GM12878 (cell line): ENCODE measurements at regions not wholly inside any gene's neighbourhood (a gene's known extent, or its start where the extent isn't known, plus 50 kb on each side); places are given as distances from the start of the nearest gene placed in this dataset.

Source experiments
- ATAC-seq: fragments of 200-7000 bp; cut with Tn5 transposase; 3 replicates; pipeline ENCODE4 v1.9.1; 2020; ENCODE audit warnings: mild to moderate bottlenecking, moderate library complexity
- BruUV-seq: library from RNA; stranded (reverse); fragments of 400-500 nt; replicated peaks from 2 replicates; lab custom pipeline; 2021; lab: Mats Ljungman, UMichigan
- CTCF ChIA-PET: fragments of 300-600 bp; sonication (Branson Sonifier 250); formaldehyde crosslinking; extraction: SDS; loops from one replicate; lab custom pipeline; 2021; ENCODE audit warnings: inconsistent platforms; lab: Yijun Ruan, JAX
- POLR2A ChIA-PET: fragments of 350-600 bp; formaldehyde crosslinking; extraction: SDS; loops from one replicate; lab custom pipeline; 2021; ENCODE audit warnings: inconsistent platforms; lab: Charles Lee
- RAD21 ChIA-PET: fragments of 300-600 bp; sonication (Branson Sonifier 250); formaldehyde crosslinking; loops from one replicate; lab custom pipeline; 2023; ENCODE audit warnings: antibody characterized with exemption; ENCODE audit not compliant: unreplicated experiment; lab: Charles Lee
- SMC1A ChIA-PET: fragments of 300-600 bp; sonication (Branson Sonifier 250); formaldehyde crosslinking; loops from one replicate; lab custom pipeline; 2023; ENCODE audit not compliant: unreplicated experiment, uncharacterized antibody; lab: Charles Lee
- DNase-seq: peaks from one replicate; pipeline ENCODE4 v3.0.0-alpha.2; 2011; ENCODE audit warnings: low read depth, low spot score
- FAIRE-seq: peaks from 3 replicates; lab custom pipeline; 2011; peaks lifted over from hg19 to GRCh38; lab: Jason Lieb, UNC
- H2AFZ ChIP-seq: 2 replicates; pipeline ENCODE4 v1.6.0; 2011; ENCODE audit warnings: low read depth, low read length, control low read depth; ENCODE audit not compliant: control insufficient read depth
- H3K27ac ChIP-seq: 2 replicates; pipeline ENCODE4 v1.5.1; 2011; ENCODE audit warnings: control low read depth; ENCODE audit not compliant: control insufficient read depth, insufficient read depth
- H3K27me3 ChIP-seq, 2 experiments: replicated peaks in 1 of 2; 2 replicates each; pipeline versions ENCODE4 v1.6.0 to v1.6.1; 2011; ENCODE audit warnings: low read length in 1 of 2; ENCODE audit not compliant: control insufficient read depth in 2 of 2, insufficient read depth in 2 of 2
- H3K36me3 ChIP-seq, 2 experiments: 2 replicates each; pipeline ENCODE4 v1.5.1; 2011; ENCODE audit warnings: low read length in 1 of 2; ENCODE audit not compliant: control insufficient read depth in 2 of 2, insufficient read depth in 2 of 2
- H3K4me1 ChIP-seq: 2 replicates; pipeline ENCODE4 v1.6.1; 2011; ENCODE audit warnings: mild to moderate bottlenecking, low read length, moderate library complexity, mixed read lengths; ENCODE audit not compliant: control insufficient read depth, insufficient read depth
- H3K4me2 ChIP-seq: 2 replicates; pipeline ENCODE4 v1.6.0; 2011; ENCODE audit warnings: control low read depth; ENCODE audit not compliant: control insufficient read depth, insufficient read depth
- H3K4me3 ChIP-seq: fragments of 200-600 bp; sonication (generic); 2 replicates; pipeline ENCODE4 v1.5.1; 2016
- H3K79me2 ChIP-seq: 2 replicates; pipeline ENCODE4 v1.6.0; 2011; ENCODE audit warnings: low read length; ENCODE audit not compliant: control insufficient read depth, insufficient read depth
- H3K9ac ChIP-seq: 2 replicates; pipeline ENCODE4 v1.8.0; 2011; ENCODE audit warnings: low read length, control low read depth, mixed read lengths; ENCODE audit not compliant: control insufficient read depth, insufficient read depth
- H3K9me3 ChIP-seq: replicated peaks from 3 replicates; pipeline ENCODE4 v1.5.1; 2011; ENCODE audit warnings: mild to moderate bottlenecking, low read length; ENCODE audit not compliant: control insufficient read depth, insufficient read depth
- H4K20me1 ChIP-seq: 2 replicates; pipeline ENCODE4 v1.6.0; 2011; ENCODE audit not compliant: control insufficient read depth, insufficient read depth
- BCL3 ChIP-seq: IDR thresholded peaks from 2 replicates; pipeline ENCODE4 v1.6.1; 2011; ENCODE audit warnings: borderline replicate concordance, low read depth, mild to moderate bottlenecking, moderate library complexity, low read length; ENCODE audit not compliant: insufficient read depth, poor library complexity, severe bottlenecking
- CUX1 ChIP-seq: IDR thresholded peaks from 2 replicates; pipeline ENCODE4 v1.6.1; 2012; ENCODE audit warnings: improper control_type of control experiment, low read depth, low read length; ENCODE audit not compliant: insufficient replicate concordance
- FOXM1 ChIP-seq: IDR thresholded peaks from 2 replicates; pipeline ENCODE4 v1.6.1; 2012; ENCODE audit warnings: low read depth, mild to moderate bottlenecking, inconsistent platforms, low read length, moderate library complexity
- JUND ChIP-seq: IDR thresholded peaks from 2 replicates; pipeline ENCODE4 v1.6.1; 2012; ENCODE audit warnings: low read depth, mild to moderate bottlenecking, low read length, improper control_type of control experiment, moderate library complexity
- NR2C2 ChIP-seq: IDR thresholded peaks from 2 replicates; pipeline ENCODE4 v1.6.1; 2011; ENCODE audit warnings: borderline replicate concordance, low read depth; ENCODE audit not compliant: control insufficient read depth, insufficient read length
- PKNOX1 ChIP-seq: fragments of 450-650 bp; IDR thresholded peaks from 2 replicates; pipeline ENCODE4 v1.6.1; 2016; ENCODE audit warnings: mild to moderate bottlenecking
- PML ChIP-seq: IDR thresholded peaks from 2 replicates; pipeline ENCODE4 v1.6.1; 2012; ENCODE audit warnings: low read length, inconsistent platforms
- RAD51 ChIP-seq: fragments of 450-650 bp; IDR thresholded peaks from 2 replicates; pipeline ENCODE4 v1.6.1; 2016; ENCODE audit warnings: moderate library complexity, mild to moderate bottlenecking, inconsistent platforms
- RB1 ChIP-seq: fragments of 450-650 bp; formaldehyde crosslinking; IDR thresholded peaks from 2 replicates; pipeline ENCODE4 v1.6.1; 2017; ENCODE audit warnings: mild to moderate bottlenecking, borderline replicate concordance
- SMAD1 ChIP-seq: fragments of 450-650 bp; IDR thresholded peaks from 2 replicates; pipeline ENCODE4 v1.6.1; 2018; ENCODE audit warnings: mild to moderate bottlenecking, low read depth; ENCODE audit not compliant: partially characterized antibody
- SUPT20H ChIP-seq: IDR thresholded peaks from 2 replicates; pipeline ENCODE4 v1.6.1; 2011; ENCODE audit warnings: low read depth, mild to moderate bottlenecking, low read length, moderate library complexity, borderline replicate concordance; ENCODE audit not compliant: control insufficient read depth
- TAF1 ChIP-seq: IDR thresholded peaks from 2 replicates; pipeline ENCODE4 v1.6.1; 2011; ENCODE audit warnings: mild to moderate bottlenecking, low read depth, low read length, borderline replicate concordance
- WRNIP1 ChIP-seq: IDR thresholded peaks from 2 replicates; pipeline ENCODE4 v1.6.1; 2011; ENCODE audit warnings: low read depth, low read length, improper control_type of control experiment, borderline replicate concordance
- YY1 ChIP-seq: IDR thresholded peaks from 2 replicates; pipeline ENCODE4 v1.6.1; 2011; ENCODE audit warnings: low read depth, mild to moderate bottlenecking, low read length
- ZBTB33 ChIP-seq: fragments of 450-650 bp; IDR thresholded peaks from 2 replicates; pipeline ENCODE4 v1.6.1; 2017; ENCODE audit warnings: mild to moderate bottlenecking
- ZNF274 ChIP-seq: IDR thresholded peaks from one replicate; pipeline ENCODE4 v1.8.0; 2011; ENCODE audit not compliant: insufficient read length, insufficient read depth
- WGBS: methylation state at CpG from one replicate; pipeline ENCODE4 v1.1.6; 2016; ENCODE audit warnings: low lambda C conversion rate; ENCODE audit not compliant: insufficient replicate concordance, insufficient coverage; ENCODE audit errors: missing lambda C conversion rate; 5-methylcytosine and 5-hydroxymethylcytosine counted together
- in situ Hi-C: fragments of 300-500 bp; cut with MboI; formaldehyde crosslinking; loops from 9 replicates; pipeline ENCODE4 v1.14.3; 2018; ENCODE audit warnings: mixed read lengths
- intact Hi-C: fragments of 100-400 bp; cut with micrococcal nuclease; formaldehyde crosslinking; loops from one replicate; pipeline ENCODE4 v1.14.2; 2022; ENCODE audit not compliant: unreplicated experiment

- ChIA-PET CTCF (interaction anchor here (1.1 kb wide), 1 partner anchor 72 kb away, joined by 3 read pairs; no protein-coding TSS in a partner anchor), SMC1A (interaction anchor here (1.1 kb wide), 1 partner anchor 11 kb away, joined by 3 read pairs; no protein-coding TSS in a partner anchor), POLR2A (no interaction called here), RAD21 (no interaction called here)
- ATAC-seq (no peak), FAIRE-seq (no peak), DNase-seq (no peak)
- no peak overlapping the region for H3K4me3 ChIP-seq
- no TSS peak for BruUV-seq
- H3K36me3 ChIP-seq: no peaks in the 10 kb centered on the region
- no peaks in the 10 kb centered on the region for H3K9me3 ChIP-seq
- H3K9ac ChIP-seq: no peak overlapping the region
- no peaks in the 10 kb centered on the region for H4K20me1 ChIP-seq
- intact Hi-C loops (no loop called here), in situ Hi-C loops (no loop called here)
- H3K4me2 ChIP-seq: no peak overlapping the region
- no peaks in the 10 kb centered on the region for H3K27me3 ChIP-seq
- H3K79me2 ChIP-seq: no peaks in the 10 kb centered on the region
- no peaks in the 10 kb centered on the region for H3K4me1 ChIP-seq
- TF ChIP-seq PKNOX1 (no peak), RAD51 (no peak), FOXM1 (no peak), BCL3 (no peak), CUX1 (no peak), ZNF274 (no peak), YY1 (no peak), RB1 (no peak), ZBTB33 (no peak), WRNIP1 (no peak), PML (no peak), SUPT20H (no peak), SMAD1 (no peak), JUND (no peak), NR2C2 (no peak), TAF1 (no peak)
- 31% methylated on average over 5 of the region's 5 CpGs for WGBS
- no peak overlapping the region for H3K27ac ChIP-seq
- no peak overlapping the region for H2AFZ ChIP-seq
These were observed 121.5 kb downstream of the CRPPA start for GRCh38 chr7:16299853-16300252.
